ENCODE measurements at regions not wholly inside any gene's neighbourhood (a gene's known extent, or its start where the extent isn't known, plus 50 kb on each side); places are given as distances from the start of the nearest gene placed in this dataset.

GRCh38 chr1:200354243-200354642 is 55.6 kb downstream of the ZNF281 start:
- no peak for DNase-seq

GRCh38 chr1:200353232-200353631 is 56.6 kb downstream of the ZNF281 start:
- DNase-seq, result no peak

GRCh38 chr1:200351826-200352549 is 57.8 kb downstream of the ZNF281 start:
- no peak for DNase-seq

- DNase-seq, result no peak
These were observed 58.4 kb downstream of the ZNF281 start for GRCh38 chr1:200351425-200351824.

- no peak for DNase-seq
These were observed 63.1 kb downstream of the ZNF281 start for GRCh38 chr1:200346700-200347099.

- DNase-seq, result no peak
These were observed 64.3 kb downstream of the ZNF281 start for GRCh38 chr1:200345520-200345919.

GRCh38 chr1:200343874-200344273 is 66.0 kb downstream of the ZNF281 start:
- no peak for DNase-seq

- no peak for DNase-seq
These were observed 67.1 kb downstream of the ZNF281 start for GRCh38 chr1:200342511-200343311.

GRCh38 chr1:200338451-200338850 is 71.4 kb downstream of the ZNF281 start:
- no peak for DNase-seq

- no peak for DNase-seq
These were observed 72.0 kb downstream of the ZNF281 start for GRCh38 chr1:200337831-200338230.

- no peak for DNase-seq
These were observed 72.4 kb downstream of the ZNF281 start for GRCh38 chr1:200337410-200337809.

GRCh38 chr1:200336901-200337391 is 72.9 kb downstream of the ZNF281 start:
- DNase-seq, result no peak

- DNase-seq, result no peak
These were observed 73.6 kb downstream of the ZNF281 start for GRCh38 chr1:200336101-200336845.

GRCh38 chr1:200334661-200335256 is 75.1 kb downstream of the ZNF281 start:
- DNase-seq, result no peak

- no peak for DNase-seq
These were observed 76.5 kb downstream of the ZNF281 start for GRCh38 chr1:200333329-200333728.

GRCh38 chr1:200332716-200333115 is 77.1 kb downstream of the ZNF281 start:
- DNase-seq, result no peak

- no peak for DNase-seq
These were observed 79.0 kb downstream of the ZNF281 start for GRCh38 chr1:200330741-200331428.

- no peak for DNase-seq
These were observed 80.5 kb downstream of the ZNF281 start for GRCh38 chr1:200329208-200329882.

- no peak for DNase-seq
These were observed 81.5 kb downstream of the ZNF281 start for GRCh38 chr1:200328379-200328778.

- no peak for DNase-seq
These were observed 85.9 kb downstream of the ZNF281 start for GRCh38 chr1:200323856-200324400.

- no peak for DNase-seq
These were observed 90.7 kb downstream of the ZNF281 start for GRCh38 chr1:200319148-200319547.
